ENCODE measurements at regions not wholly inside any gene's neighbourhood (a gene's known extent, or its start where the extent isn't known, plus 50 kb on each side); places are given as distances from the start of the nearest gene placed in this dataset.

DNA sequence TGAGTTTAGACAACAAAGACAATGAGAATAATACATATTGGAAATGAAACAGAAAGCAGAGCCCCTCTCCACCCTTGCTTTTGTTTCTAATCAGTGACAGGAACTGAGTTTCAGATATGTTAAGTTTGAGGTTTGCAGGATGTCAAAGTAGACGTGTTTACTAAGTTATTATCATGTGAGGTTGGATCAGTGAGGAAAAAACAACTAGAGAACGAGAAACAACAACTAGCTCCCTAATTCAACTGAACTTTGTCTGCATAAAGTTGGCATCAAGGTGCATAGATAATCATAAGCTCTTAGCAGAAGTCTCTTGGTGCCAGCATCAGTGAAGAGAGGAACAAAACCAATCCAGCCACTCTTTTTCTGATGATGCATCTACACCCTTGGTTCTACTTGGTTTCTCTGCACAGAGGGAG, 491.1 kb upstream of the NR2F2 start:
- no peak for DNase-seq (ENCODE audit: low read depth in 1 of 2, low spot score in 1 of 2)
- Histone ChIP-seq H3K27me3 (ENCODE audit: insufficient read depth, poor library complexity, severe bottlenecking) (no peaks in the 10 kb centered on the region), H3K27ac (replicated peaks) (no peak overlapping the region), H3K4me3 (replicated peaks; ENCODE audit: insufficient read depth, low read length) (no peak overlapping the region)
- TF ChIP-seq POLR2AphosphoS5 (IDR thresholded peaks at IDR 0.05; ENCODE audit: low read depth) (no peak), GABPA (IDR thresholded peaks at IDR 0.05; ENCODE audit: low read depth) (no peak), SPI1 (IDR thresholded peaks at IDR 0.05; ENCODE audit: borderline replicate concordance, low read depth) (no peak)
- TF ChIP-seq, protein P1, sequence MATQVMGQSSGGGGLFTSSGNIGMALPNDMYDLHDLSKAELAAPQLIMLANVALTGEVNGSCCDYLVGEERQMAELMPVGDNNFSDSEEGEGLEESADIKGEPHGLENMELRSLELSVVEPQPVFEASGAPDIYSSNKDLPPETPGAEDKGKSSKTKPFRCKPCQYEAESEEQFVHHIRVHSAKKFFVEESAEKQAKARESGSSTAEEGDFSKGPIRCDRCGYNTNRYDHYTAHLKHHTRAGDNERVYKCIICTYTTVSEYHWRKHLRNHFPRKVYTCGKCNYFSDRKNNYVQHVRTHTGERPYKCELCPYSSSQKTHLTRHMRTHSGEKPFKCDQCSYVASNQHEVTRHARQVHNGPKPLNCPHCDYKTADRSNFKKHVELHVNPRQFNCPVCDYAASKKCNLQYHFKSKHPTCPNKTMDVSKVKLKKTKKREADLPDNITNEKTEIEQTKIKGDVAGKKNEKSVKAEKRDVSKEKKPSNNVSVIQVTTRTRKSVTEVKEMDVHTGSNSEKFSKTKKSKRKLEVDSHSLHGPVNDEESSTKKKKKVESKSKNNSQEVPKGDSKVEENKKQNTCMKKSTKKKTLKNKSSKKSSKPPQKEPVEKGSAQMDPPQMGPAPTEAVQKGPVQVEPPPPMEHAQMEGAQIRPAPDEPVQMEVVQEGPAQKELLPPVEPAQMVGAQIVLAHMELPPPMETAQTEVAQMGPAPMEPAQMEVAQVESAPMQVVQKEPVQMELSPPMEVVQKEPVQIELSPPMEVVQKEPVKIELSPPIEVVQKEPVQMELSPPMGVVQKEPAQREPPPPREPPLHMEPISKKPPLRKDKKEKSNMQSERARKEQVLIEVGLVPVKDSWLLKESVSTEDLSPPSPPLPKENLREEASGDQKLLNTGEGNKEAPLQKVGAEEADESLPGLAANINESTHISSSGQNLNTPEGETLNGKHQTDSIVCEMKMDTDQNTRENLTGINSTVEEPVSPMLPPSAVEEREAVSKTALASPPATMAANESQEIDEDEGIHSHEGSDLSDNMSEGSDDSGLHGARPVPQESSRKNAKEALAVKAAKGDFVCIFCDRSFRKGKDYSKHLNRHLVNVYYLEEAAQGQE (IDR thresholded peaks at IDR 0.05; ENCODE audit: insufficient replicate concordance, low read depth), result no peak
- TF ChIP-seq, protein P2, sequence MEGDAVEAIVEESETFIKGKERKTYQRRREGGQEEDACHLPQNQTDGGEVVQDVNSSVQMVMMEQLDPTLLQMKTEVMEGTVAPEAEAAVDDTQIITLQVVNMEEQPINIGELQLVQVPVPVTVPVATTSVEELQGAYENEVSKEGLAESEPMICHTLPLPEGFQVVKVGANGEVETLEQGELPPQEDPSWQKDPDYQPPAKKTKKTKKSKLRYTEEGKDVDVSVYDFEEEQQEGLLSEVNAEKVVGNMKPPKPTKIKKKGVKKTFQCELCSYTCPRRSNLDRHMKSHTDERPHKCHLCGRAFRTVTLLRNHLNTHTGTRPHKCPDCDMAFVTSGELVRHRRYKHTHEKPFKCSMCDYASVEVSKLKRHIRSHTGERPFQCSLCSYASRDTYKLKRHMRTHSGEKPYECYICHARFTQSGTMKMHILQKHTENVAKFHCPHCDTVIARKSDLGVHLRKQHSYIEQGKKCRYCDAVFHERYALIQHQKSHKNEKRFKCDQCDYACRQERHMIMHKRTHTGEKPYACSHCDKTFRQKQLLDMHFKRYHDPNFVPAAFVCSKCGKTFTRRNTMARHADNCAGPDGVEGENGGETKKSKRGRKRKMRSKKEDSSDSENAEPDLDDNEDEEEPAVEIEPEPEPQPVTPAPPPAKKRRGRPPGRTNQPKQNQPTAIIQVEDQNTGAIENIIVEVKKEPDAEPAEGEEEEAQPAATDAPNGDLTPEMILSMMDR (IDR thresholded peaks at IDR 0.05; ENCODE audit: insufficient read depth, low read length), result no peak

DNA sequence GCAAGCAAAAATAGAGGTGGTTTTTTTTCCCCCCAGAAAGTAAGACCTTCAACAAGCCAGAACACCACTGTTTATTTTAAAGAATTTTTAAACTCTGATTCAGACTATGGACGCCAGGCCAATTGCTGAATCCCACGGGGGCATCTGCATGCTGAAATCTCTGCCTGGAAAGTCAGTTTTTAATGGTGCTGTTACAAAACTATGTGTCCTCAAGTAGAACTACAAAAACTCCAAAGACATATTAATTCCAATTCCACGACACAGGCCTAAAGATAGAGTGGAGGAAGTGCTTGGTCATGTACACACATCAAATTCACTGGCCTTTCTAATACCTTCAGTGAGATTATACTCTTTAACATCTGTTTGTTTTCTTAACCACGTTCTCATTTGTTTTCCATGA, 490.5 kb upstream of the NR2F2 start:
- Histone ChIP-seq H3K27ac (replicated peaks) (no peak overlapping the region), H3K27me3 (ENCODE audit: insufficient read depth, poor library complexity, severe bottlenecking) (no peaks in the 10 kb centered on the region), H3K4me3 (replicated peaks; ENCODE audit: insufficient read depth, low read length) (no peak overlapping the region)
- TF ChIP-seq GABPA (IDR thresholded peaks at IDR 0.05; ENCODE audit: low read depth), result no peak
- TF ChIP-seq POLR2AphosphoS5 (IDR thresholded peaks at IDR 0.05; ENCODE audit: low read depth), result no peak
- no peak for TF ChIP-seq SPI1 (IDR thresholded peaks at IDR 0.05; ENCODE audit: borderline replicate concordance, low read depth)
- TF ChIP-seq, protein P2 (IDR thresholded peaks at IDR 0.05; ENCODE audit: insufficient read depth, low read length), result no peak
- DNase-seq (ENCODE audit: low read depth in 1 of 2, low spot score in 1 of 2), result no peak

DNA sequence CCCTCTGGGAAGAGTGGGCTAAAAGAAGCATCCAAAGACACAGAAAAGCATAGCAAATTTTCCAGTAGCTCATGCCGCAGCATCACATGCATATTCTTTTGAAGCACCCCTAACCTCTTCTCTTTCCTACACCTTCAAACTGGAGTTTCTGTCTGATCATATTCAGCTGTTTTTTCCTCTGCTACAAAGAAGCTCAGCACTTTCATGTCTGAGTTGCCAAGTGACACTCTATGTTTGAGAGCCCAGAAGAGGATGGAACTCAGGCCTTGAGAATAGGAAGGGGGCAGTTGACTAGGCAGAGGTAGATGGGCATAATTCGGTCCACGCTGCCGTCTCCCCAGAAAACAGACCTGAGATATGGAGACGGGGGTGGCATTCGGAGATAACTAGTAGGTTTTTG, 489.6 kb upstream of the NR2F2 start:
- TF ChIP-seq SPI1 (IDR thresholded peaks at IDR 0.05; ENCODE audit: borderline replicate concordance, low read depth), result no peak
- no peak for TF ChIP-seq GABPA (IDR thresholded peaks at IDR 0.05; ENCODE audit: low read depth)
- no peak for TF ChIP-seq POLR2AphosphoS5 (IDR thresholded peaks at IDR 0.05; ENCODE audit: low read depth)
- TF ChIP-seq, protein P1 (IDR thresholded peaks at IDR 0.05; ENCODE audit: insufficient replicate concordance, low read depth), result no peak
- TF ChIP-seq, protein P2 (IDR thresholded peaks at IDR 0.05; ENCODE audit: insufficient read depth, low read length), result no peak
- DNase-seq (ENCODE audit: low read depth in 1 of 2, low spot score in 1 of 2), result no peak
- Histone ChIP-seq H3K4me3 (replicated peaks; ENCODE audit: insufficient read depth, low read length) (no peak overlapping the region), H3K27me3 (ENCODE audit: insufficient read depth, poor library complexity, severe bottlenecking) (no peaks in the 10 kb centered on the region), H3K27ac (replicated peaks) (no peak overlapping the region)

DNA sequence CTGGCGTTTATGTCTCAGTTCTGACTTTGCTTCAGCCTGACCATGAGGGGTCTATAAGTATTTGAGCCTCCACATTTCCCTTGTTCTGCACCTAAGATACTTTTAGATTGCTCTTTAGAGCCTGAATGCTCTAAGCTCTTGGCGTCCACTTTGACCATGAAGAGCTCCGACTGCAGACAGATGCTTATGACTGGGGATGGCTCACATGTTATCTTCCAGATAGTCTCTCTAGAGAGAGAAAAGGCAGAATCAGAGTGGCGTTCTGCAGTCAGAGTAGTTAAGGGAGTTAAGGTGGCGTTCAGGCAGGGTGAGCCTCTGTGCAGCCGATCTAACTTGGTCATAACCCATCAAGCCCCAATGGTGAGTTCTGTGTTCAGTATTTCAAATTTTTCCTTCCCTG, 487.9 kb upstream of the NR2F2 start:
- H3K4me3 ChIP-seq (replicated peaks; ENCODE audit: insufficient read depth, low read length), result no peak overlapping the region
- no peaks in the 10 kb centered on the region for H3K27me3 ChIP-seq (ENCODE audit: insufficient read depth, poor library complexity, severe bottlenecking)
- no peak for DNase-seq (ENCODE audit: low read depth in 1 of 2, low spot score in 1 of 2)
- H3K27ac ChIP-seq (replicated peaks), result no peak overlapping the region
- TF ChIP-seq, protein P1 (IDR thresholded peaks at IDR 0.05; ENCODE audit: insufficient replicate concordance, low read depth), result no peak
- TF ChIP-seq POLR2AphosphoS5 (IDR thresholded peaks at IDR 0.05; ENCODE audit: low read depth), result no peak
- TF ChIP-seq, protein P2 (IDR thresholded peaks at IDR 0.05; ENCODE audit: insufficient read depth, low read length), result no peak
- TF ChIP-seq SPI1 (IDR thresholded peaks at IDR 0.05; ENCODE audit: borderline replicate concordance, low read depth), result no peak
- no peak for TF ChIP-seq GABPA (IDR thresholded peaks at IDR 0.05; ENCODE audit: low read depth)
